ENCODE measurements at regions not wholly inside any gene's neighbourhood (a gene's known extent, or its start where the extent isn't known, plus 50 kb on each side); places are given as distances from the start of the nearest gene placed in this dataset.

GRCh38 chr10:28997734-28998133 is 291.1 kb upstream of the LYZL1 start:
- ChIA-PET POLR2A (no interaction called here), RAD21 (ENCODE audit: low non-redundant PET in 1 of 2, low total read pairs in 2 of 2, uncharacterized antibody in 2 of 2, unreplicated experiment in 2 of 2) (no interaction called here), CTCF (no interaction called here)
- Histone ChIP-seq H3K36me3 (ENCODE audit: control insufficient read depth in 1 of 2, insufficient read depth in 2 of 2, low read length in 2 of 2) (no peaks in the 10 kb centered on the region), H3K9me2 (ENCODE audit: insufficient read depth) (no peaks in the 10 kb centered on the region), H2AFZ (ENCODE audit: low read depth, low read length, poor library complexity, severe bottlenecking) (no peak overlapping the region), H3K4me3 (replicated peaks in 1 of 2; ENCODE audit: low read depth in 1 of 2, low read length in 2 of 2) (no peak overlapping the region), H3K27ac (ENCODE audit: low read depth, low read length) (no peak overlapping the region), H3K9me3 (ENCODE audit: control insufficient read depth in 1 of 2, insufficient read depth in 1 of 2, low read depth in 1 of 2, low read length in 2 of 2) (no peaks in the 10 kb centered on the region), H3K27me3 (ENCODE audit: insufficient read depth, low read length) (no peaks in the 10 kb centered on the region), H3K4me2 (ENCODE audit: low read length) (no peak overlapping the region), H4K20me1 (ENCODE audit: insufficient read depth) (no peaks in the 10 kb centered on the region), H3K79me2 (ENCODE audit: insufficient read depth, low read length) (no peaks in the 10 kb centered on the region), H3K4me1 (ENCODE audit: control insufficient read depth in 1 of 2, insufficient read depth in 2 of 2, low read length in 2 of 2) (peaks cover 0 to 8% of the 10 kb centered on the region in 2 experiments; a peak in 1 of 4 replicates), H3K9ac (ENCODE audit: low read length) (no peak overlapping the region)
- TF ChIP-seq, protein P1, sequence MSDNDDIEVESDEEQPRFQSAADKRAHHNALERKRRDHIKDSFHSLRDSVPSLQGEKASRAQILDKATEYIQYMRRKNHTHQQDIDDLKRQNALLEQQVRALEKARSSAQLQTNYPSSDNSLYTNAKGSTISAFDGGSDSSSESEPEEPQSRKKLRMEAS (IDR thresholded peaks at IDR 0.05): no peak
- TF ChIP-seq POLR2AphosphoS5 (IDR thresholded peaks at IDR 0.05; ENCODE audit: low read depth, low read length) (no peak), TCF7L2 (IDR thresholded peaks at IDR 0.05; ENCODE audit: borderline replicate concordance, extremely low read depth, insufficient read depth, insufficient read length) (no peak), ZBTB33 (IDR thresholded peaks at IDR 0.05; ENCODE audit: extremely low read depth, insufficient replicate concordance, low read length) (no peak), YY1 (IDR thresholded peaks at IDR 0.05; ENCODE audit: extremely low read depth, insufficient replicate concordance, low read depth, low read length) (no peak), ZNF274 (IDR thresholded peaks at IDR 0.05; ENCODE audit: low read depth, low read length) (no peak), EZH2phosphoT487 (IDR thresholded peaks at IDR 0.05; ENCODE audit: borderline replicate concordance) (no peak), EGR1 (IDR thresholded peaks at IDR 0.05; ENCODE audit: low read depth) (no peak), SP1 (IDR thresholded peaks at IDR 0.05; ENCODE audit: low read depth) (no peak), CEBPB (IDR thresholded peaks at IDR 0.05; ENCODE audit: low read depth) (no peak), SIN3A (IDR thresholded peaks at IDR 0.05; ENCODE audit: low read depth) (no peak)
- no peak for ATAC-seq
- BruUV-seq (replicated peaks): no TSS peak
- intact Hi-C loops (cut with micrococcal nuclease): no loop called here
- DNase-seq (ENCODE audit: low read depth, low spot score): no peak

Data from HCT116 (cell line).